ENCODE measurements at regions not wholly inside any gene's neighbourhood (a gene's known extent, or its start where the extent isn't known, plus 50 kb on each side); places are given as distances from the start of the nearest gene placed in this dataset.
"Not testable (repeated sequence)": the region's sequence is repeated elsewhere in the genome, so short reads cannot be mapped to it uniquely, and the experiment has no call there.

GRCh38 chr2:31688282-31688681 lies 107.5 kb upstream of the SRD5A2 start:
- Histone ChIP-seq H3K4me3 (ENCODE audit: low read depth, low read length) (no peak overlapping the region), H3K27me3 (replicated peaks) (no peaks in the 10 kb centered on the region), H3K36me3 (replicated peaks) (no peaks in the 10 kb centered on the region), H3K27ac (no peak overlapping the region)
- in situ Hi-C loops (cut with HindIII; ENCODE audit: low pct_ligation_motif_present, low sequenced_read_pairs), result no loop called here
- no peak for DNase-seq
- TF ChIP-seq CTCF (IDR thresholded peaks at IDR 0.05; ENCODE audit: low read depth, low read length, missing control alignments), result peak; percentile 54

DNA sequence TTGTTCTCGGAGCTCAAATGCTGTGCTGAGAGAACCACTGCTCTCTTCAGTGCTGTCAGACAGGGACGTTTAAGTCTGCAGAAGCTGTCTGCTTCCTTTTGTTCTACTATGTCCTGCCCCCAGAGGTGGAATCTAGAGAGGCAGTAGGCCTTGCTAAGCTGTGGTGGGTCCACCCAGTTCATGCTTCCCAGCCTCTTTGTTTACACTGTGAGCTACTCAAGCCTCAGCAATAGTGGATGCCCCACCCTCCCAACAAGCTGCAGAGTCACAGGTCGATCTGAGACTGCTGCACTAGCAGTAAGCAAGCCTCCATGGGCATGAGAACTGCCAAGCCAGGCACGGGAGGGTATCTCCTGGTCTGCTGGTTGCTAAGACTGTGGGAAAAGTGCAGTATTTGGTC lies 102.8 kb upstream of the SRD5A2 start:
- H3K36me3 ChIP-seq (replicated peaks); in situ Hi-C loops (cut with HindIII; ENCODE audit: low pct_ligation_motif_present, low sequenced_read_pairs); H3K27ac ChIP-seq; H3K27me3 ChIP-seq (replicated peaks); DNase-seq; H3K4me3 ChIP-seq (ENCODE audit: low read depth, low read length): not testable (repeated sequence)

GRCh38 chr2:31675485-31675901 lies 94.8 kb upstream of the SRD5A2 start:
- Histone ChIP-seq H3K27ac (no peak overlapping the region), H3K36me3 (replicated peaks) (no peaks in the 10 kb centered on the region), H3K4me3 (ENCODE audit: low read depth, low read length) (no peak overlapping the region), H3K27me3 (replicated peaks) (no peaks in the 10 kb centered on the region)
- DNase-seq, result no peak
- TF ChIP-seq CTCF (IDR thresholded peaks at IDR 0.05; ENCODE audit: low read depth, low read length, missing control alignments), result no peak
- in situ Hi-C loops (cut with HindIII; ENCODE audit: low pct_ligation_motif_present, low sequenced_read_pairs), result no loop called here

DNA sequence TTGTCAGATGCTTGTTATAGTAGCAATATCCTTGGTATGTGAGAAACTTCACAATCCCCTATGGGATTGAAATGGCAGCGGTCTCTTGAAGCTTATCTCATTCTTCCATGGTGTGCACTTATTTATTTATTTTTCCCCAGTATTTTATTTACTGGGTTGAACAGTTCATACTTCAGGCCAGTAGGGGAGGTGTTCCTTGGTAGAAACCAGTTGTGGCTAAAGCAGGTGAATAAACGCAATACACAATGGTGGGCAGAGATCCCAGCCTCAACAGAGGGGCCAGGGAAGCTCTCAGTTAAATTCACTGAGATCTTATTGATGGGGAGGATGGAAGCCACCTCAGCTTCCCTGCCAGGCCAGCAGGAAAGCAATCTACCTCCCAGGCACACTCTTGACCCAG lies 93.7 kb upstream of the SRD5A2 start:
- Histone ChIP-seq H3K27me3 (replicated peaks) (no peaks in the 10 kb centered on the region), H3K4me3 (ENCODE audit: low read depth, low read length) (no peak overlapping the region), H3K36me3 (replicated peaks) (no peaks in the 10 kb centered on the region), H3K27ac (no peak overlapping the region)
- no peak for TF ChIP-seq CTCF (IDR thresholded peaks at IDR 0.05; ENCODE audit: low read depth, low read length, missing control alignments)
- in situ Hi-C loops (cut with HindIII; ENCODE audit: low pct_ligation_motif_present, low sequenced_read_pairs), result no loop called here
- DNase-seq, result no peak

- in situ Hi-C loops (cut with HindIII; ENCODE audit: low pct_ligation_motif_present, low sequenced_read_pairs), result no loop called here
- no peak for DNase-seq
- H3K4me3 ChIP-seq (ENCODE audit: low read depth, low read length), result no peak overlapping the region
- TF ChIP-seq CTCF (IDR thresholded peaks at IDR 0.05; ENCODE audit: low read depth, low read length, missing control alignments), result no peak
- no peaks in the 10 kb centered on the region for H3K36me3 ChIP-seq (replicated peaks)
- no peak overlapping the region for H3K27ac ChIP-seq
- no peaks in the 10 kb centered on the region for H3K27me3 ChIP-seq (replicated peaks)
Observed at GRCh38 chr2:31666878-31667277, 86.1 kb upstream of the SRD5A2 start.

DNA sequence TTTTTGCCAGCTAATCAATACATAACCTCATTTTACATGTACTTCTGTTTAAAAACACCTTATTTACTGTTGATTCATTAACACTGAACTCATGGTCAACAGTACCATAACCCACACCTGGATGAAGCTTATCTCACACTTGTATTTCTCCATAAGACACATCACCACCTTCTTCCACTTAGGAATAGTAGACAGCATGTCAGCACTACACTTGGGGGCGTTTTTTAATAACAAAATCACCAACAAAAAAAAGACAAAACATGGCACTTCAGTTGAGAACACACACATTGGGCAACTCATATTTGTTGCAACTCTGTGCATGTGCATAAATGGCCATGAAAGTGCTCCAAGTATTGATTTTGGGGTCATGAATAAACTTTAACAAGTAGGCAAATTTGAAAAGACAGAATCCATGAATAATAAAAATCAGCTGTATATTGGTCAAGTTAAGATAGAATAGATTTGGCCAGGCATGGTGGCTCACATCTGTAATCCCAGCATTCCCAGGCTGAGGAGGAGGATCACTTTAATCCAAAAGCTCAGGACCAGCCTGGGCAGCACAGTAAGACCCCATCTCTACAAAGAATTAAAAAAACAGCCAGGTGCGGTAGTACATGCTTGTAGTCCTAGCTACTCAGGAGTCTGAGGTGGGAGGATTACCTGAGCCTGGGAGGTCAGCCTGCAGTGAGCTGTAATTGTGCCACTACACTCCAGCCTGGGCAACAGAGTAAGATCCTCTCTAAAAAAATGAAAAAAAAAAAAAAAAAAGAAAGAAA lies 84.4 kb upstream of the SRD5A2 start:
- no peaks in the 10 kb centered on the region for H3K27me3 ChIP-seq (replicated peaks)
- DNase-seq, result no peak
- H3K27ac ChIP-seq, result no peak overlapping the region
- no peak for TF ChIP-seq CTCF (IDR thresholded peaks at IDR 0.05; ENCODE audit: low read depth, low read length, missing control alignments)
- no peak overlapping the region for H3K4me3 ChIP-seq (ENCODE audit: low read depth, low read length)
- H3K36me3 ChIP-seq (replicated peaks), result no peaks in the 10 kb centered on the region
- in situ Hi-C loops (cut with HindIII; ENCODE audit: low pct_ligation_motif_present, low sequenced_read_pairs), result no loop called here

Data from brain microvascular endothelial cell (primary cell).